ENCODE measurements at regions not wholly inside any gene's neighbourhood (a gene's known extent, or its start where the extent isn't known, plus 50 kb on each side); places are given as distances from the start of the nearest gene placed in this dataset.

- Histone ChIP-seq H3K27me3 (no peaks in the 10 kb centered on the region), H3K4me1 (ENCODE audit: low read depth) (no peaks in the 10 kb centered on the region), H3K4me3 (no peak overlapping the region), H3K36me3 (no peaks in the 10 kb centered on the region), H3K9me3 (ENCODE audit: low read depth) (no peaks in the 10 kb centered on the region), H3K27ac (no peak overlapping the region)
- DNase-seq (ENCODE audit: low read depth in 1 of 2, low spot score in 1 of 2) = no peak
- TF ChIP-seq CTCF (IDR thresholded peaks at IDR 0.05; ENCODE audit: low read depth, low read length) = no peak
Observed at GRCh38 chr22:49691256-49691655, 136.4 kb downstream of the BRD1 start.

- Histone ChIP-seq H3K9me3 (ENCODE audit: low read depth) (no peaks in the 10 kb centered on the region), H3K4me3 (no peak overlapping the region), H3K27ac (no peak overlapping the region), H3K4me1 (ENCODE audit: low read depth) (no peaks in the 10 kb centered on the region), H3K36me3 (no peaks in the 10 kb centered on the region), H3K27me3 (no peaks in the 10 kb centered on the region)
- TF ChIP-seq CTCF (IDR thresholded peaks at IDR 0.05; ENCODE audit: low read depth, low read length) = no peak
- no peak for DNase-seq (ENCODE audit: low read depth in 1 of 2, low spot score in 1 of 2)
Observed at GRCh38 chr22:49690454-49690853, 137.2 kb downstream of the BRD1 start.

- no peak overlapping the region for H3K27ac ChIP-seq
- H3K4me3 ChIP-seq = no peak overlapping the region
- no peak for TF ChIP-seq CTCF (IDR thresholded peaks at IDR 0.05; ENCODE audit: low read depth, low read length)
- no peaks in the 10 kb centered on the region for H3K36me3 ChIP-seq
- H3K4me1 ChIP-seq (ENCODE audit: low read depth) = no peaks in the 10 kb centered on the region
- H3K27me3 ChIP-seq = no peaks in the 10 kb centered on the region
- H3K9me3 ChIP-seq (ENCODE audit: low read depth) = no peaks in the 10 kb centered on the region
- DNase-seq (ENCODE audit: low read depth in 1 of 2, low spot score in 1 of 2) = no peak
Observed at GRCh38 chr22:49689858-49690257, 137.8 kb downstream of the BRD1 start.

GRCh38 chr22:49689255-49689770 lies 138.4 kb downstream of the BRD1 start:
- no peak for DNase-seq (ENCODE audit: low read depth in 1 of 2, low spot score in 1 of 2)
- Histone ChIP-seq H3K9me3 (ENCODE audit: low read depth) (no peaks in the 10 kb centered on the region), H3K4me3 (no peak overlapping the region)

GRCh38 chr22:49688516-49689254 lies 139.0 kb downstream of the BRD1 start:
- Histone ChIP-seq H3K27me3 (peaks cover 3% of the 10 kb centered on the region), H3K36me3 (no peaks in the 10 kb centered on the region), H3K4me1 (ENCODE audit: low read depth) (no peaks in the 10 kb centered on the region), H3K9me3 (ENCODE audit: low read depth) (no peaks in the 10 kb centered on the region), H3K27ac (no peak overlapping the region), H3K4me3 (no peak overlapping the region)
- DNase-seq (ENCODE audit: low read depth in 1 of 2, low spot score in 1 of 2) = no peak
- no peak for TF ChIP-seq CTCF (IDR thresholded peaks at IDR 0.05; ENCODE audit: low read depth, low read length)

More at GRCh38 chr22:49689255-49689770, 138.4 kb downstream of the BRD1 start:
- H3K27me3 ChIP-seq = no peaks in the 10 kb centered on the region
- no peak overlapping the region for H3K27ac ChIP-seq
- TF ChIP-seq CTCF (IDR thresholded peaks at IDR 0.05; ENCODE audit: low read depth, low read length) = no peak
- H3K4me1 ChIP-seq (ENCODE audit: low read depth) = no peaks in the 10 kb centered on the region
- H3K36me3 ChIP-seq = no peaks in the 10 kb centered on the region
